ENCODE measurements at regions not wholly inside any gene's neighbourhood (a gene's known extent, or its start where the extent isn't known, plus 50 kb on each side); places are given as distances from the start of the nearest gene placed in this dataset.
"Not testable (repeated sequence)": the region's sequence is repeated elsewhere in the genome, so short reads cannot be mapped to it uniquely, and the experiment has no call there.

- DNase-seq: no peak
Measured at GRCh38 chrX:940691-941090, 271.8 kb downstream of the CRLF2 start.

GRCh38 chrX:936979-937769 is 275.3 kb downstream of the CRLF2 start:
- no peak for DNase-seq

- DNase-seq: no peak
Measured at GRCh38 chrX:933611-934010, 278.8 kb downstream of the CRLF2 start.

- peak; percentile 13 for DNase-seq
Measured at GRCh38 chrX:928606-929005, 283.8 kb downstream of the CRLF2 start.

GRCh38 chrX:926991-927390 is 285.5 kb downstream of the CRLF2 start:
- DNase-seq: peak; percentile 26

- peak; percentile 23 for DNase-seq
Measured at GRCh38 chrX:926070-926469, 286.4 kb downstream of the CRLF2 start.

GRCh38 chrX:925652-926061 is 286.8 kb downstream of the CRLF2 start:
- peak; percentile 17 for DNase-seq

- no peak for DNase-seq
Measured at GRCh38 chrX:925094-925493, 287.4 kb downstream of the CRLF2 start.

GRCh38 chrX:924017-924416 is 288.4 kb downstream of the CRLF2 start:
- peak; percentile 23 for DNase-seq

- DNase-seq: peak; percentile 13
Measured at GRCh38 chrX:920234-920799, 289.7 kb downstream of the SHOX start.

GRCh38 chrX:916230-916599 is 285.6 kb downstream of the SHOX start:
- peak; percentile 25 for DNase-seq

- DNase-seq: peak; percentile 53
Measured at GRCh38 chrX:915427-916229, 285.0 kb downstream of the SHOX start.

- DNase-seq: no peak
Measured at GRCh38 chrX:914206-914605, 283.6 kb downstream of the SHOX start.

GRCh38 chrX:912677-913076 is 282.1 kb downstream of the SHOX start:
- no peak for DNase-seq

- DNase-seq: not testable (repeated sequence)
Measured at GRCh38 chrX:909068-909467, 278.5 kb downstream of the SHOX start.

- no peak for DNase-seq
Measured at GRCh38 chrX:906586-906985, 276.0 kb downstream of the SHOX start.

- DNase-seq: no peak
Measured at GRCh38 chrX:905848-906566, 275.4 kb downstream of the SHOX start.

GRCh38 chrX:903116-903515 is 272.5 kb downstream of the SHOX start:
- no peak for DNase-seq

- no peak for DNase-seq
Measured at GRCh38 chrX:896256-896655, 265.7 kb downstream of the SHOX start.

GRCh38 chrX:889966-890651 is 259.5 kb downstream of the SHOX start:
- DNase-seq: no peak

- not testable (repeated sequence) for DNase-seq
Measured at GRCh38 chrX:887724-888123, 257.1 kb downstream of the SHOX start.

GRCh38 chrX:883588-883987 is 253.0 kb downstream of the SHOX start:
- no peak for DNase-seq

Data from activated CD8-positive, alpha-beta memory T cell treated with anti-CD3 and anti-CD28 coated beads, Interleukin-2, amount 50 U/mL, for 48 hours (primary cell).